Astrocyte (in vitro differentiated cells and primary cell): ENCODE measurements at regions not wholly inside any gene's neighbourhood (a gene's known extent, or its start where the extent isn't known, plus 50 kb on each side); places are given as distances from the start of the nearest gene placed in this dataset.

Experiments used
- CTCF ChIP-seq: IDR thresholded peaks from 2 replicates; pipeline ENCODE4 v1.5.1; 2011; ENCODE audit warnings: low read depth, mild to moderate bottlenecking, inconsistent platforms, low read length, moderate library complexity; ENCODE audit not compliant: insufficient read depth
- EZH2 ChIP-seq: IDR thresholded peaks from 2 replicates; pipeline ENCODE4 v1.6.1; 2012; ENCODE audit warnings: mild to moderate bottlenecking, low read length, inconsistent platforms; ENCODE audit not compliant: insufficient read depth

DNA sequence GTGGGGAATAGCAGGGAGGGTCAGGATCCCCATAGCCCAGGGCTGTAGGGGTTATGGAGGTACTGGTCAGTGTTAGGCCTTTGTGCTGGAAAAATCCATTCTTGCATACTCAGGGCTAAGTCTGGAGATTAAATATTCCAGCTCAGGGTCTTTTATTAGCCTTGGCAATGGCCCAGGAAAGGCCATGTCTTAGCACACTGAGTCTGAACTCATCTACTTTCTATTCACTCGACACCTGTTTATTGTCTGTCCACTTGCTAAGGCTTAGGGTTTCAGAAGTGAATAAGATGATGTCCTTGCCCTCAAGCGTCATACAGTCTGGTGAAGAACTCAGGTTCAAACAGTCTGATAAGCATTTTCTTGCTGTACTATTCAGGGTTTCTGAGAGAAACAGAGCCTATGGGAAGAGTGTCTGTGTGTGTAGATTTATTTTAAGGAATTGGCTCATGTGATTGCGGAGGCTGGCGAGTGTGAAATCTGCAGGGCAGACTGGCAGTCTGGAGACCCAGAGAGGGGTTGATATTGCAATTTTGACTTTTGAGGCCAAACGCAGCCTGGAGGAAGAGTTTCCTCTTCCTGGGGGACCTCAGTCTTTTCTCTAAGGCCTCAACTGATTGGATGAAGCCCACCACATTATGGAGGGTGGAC lies 135.8 kb downstream of the RAMP3 start:
- TF ChIP-seq CTCF (no peak), EZH2 (no peak)
